ENCODE measurements at regions not wholly inside any gene's neighbourhood (a gene's known extent, or its start where the extent isn't known, plus 50 kb on each side); places are given as distances from the start of the nearest gene placed in this dataset.
"Not testable (repeated sequence)": the region's sequence is repeated elsewhere in the genome, so short reads cannot be mapped to it uniquely, and the experiment has no call there.

DNA sequence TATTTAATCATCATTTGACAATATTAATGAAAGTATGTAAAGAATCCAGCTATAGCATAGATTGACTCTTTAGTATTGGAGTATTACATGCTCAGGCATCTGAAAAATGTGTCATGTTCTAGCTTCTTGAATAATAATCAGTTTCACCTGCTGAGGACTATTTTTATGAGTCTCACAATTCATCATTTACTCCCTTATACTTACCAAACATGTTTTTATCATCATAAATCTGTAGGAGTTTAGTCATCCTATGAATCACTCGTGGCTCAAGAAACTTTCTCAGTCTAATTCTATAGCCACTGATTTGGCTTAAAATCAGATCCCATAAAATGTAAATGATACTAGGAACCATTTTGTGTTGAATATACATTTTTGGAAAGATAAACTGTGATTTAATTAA lies 1616.1 kb downstream of the C4orf33 start:
- DNase-seq, result no peak

DNA sequence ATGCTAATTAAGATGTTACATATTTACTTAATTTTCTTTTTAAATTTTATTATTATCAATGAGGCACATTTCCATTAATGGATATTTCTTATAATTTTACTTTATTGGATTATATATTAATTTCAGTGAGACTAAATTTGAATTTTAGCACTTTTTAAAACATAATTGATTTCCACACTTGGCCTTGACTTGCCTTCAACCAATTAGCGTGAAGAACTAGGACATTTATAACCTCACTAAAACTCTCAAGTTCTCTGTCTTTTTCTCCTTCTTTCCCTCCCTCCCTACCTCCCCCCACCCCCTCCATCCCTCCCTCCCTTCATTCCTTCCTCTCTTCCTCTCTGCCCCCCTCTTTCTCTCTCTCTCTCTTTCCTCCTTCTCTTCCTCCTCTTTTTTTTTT lies 1618.1 kb downstream of the C4orf33 start:
- no peak for DNase-seq

- no peak for DNase-seq
Observed at GRCh38 chr4:130722361-130722760, 1626.4 kb downstream of the C4orf33 start.

DNA sequence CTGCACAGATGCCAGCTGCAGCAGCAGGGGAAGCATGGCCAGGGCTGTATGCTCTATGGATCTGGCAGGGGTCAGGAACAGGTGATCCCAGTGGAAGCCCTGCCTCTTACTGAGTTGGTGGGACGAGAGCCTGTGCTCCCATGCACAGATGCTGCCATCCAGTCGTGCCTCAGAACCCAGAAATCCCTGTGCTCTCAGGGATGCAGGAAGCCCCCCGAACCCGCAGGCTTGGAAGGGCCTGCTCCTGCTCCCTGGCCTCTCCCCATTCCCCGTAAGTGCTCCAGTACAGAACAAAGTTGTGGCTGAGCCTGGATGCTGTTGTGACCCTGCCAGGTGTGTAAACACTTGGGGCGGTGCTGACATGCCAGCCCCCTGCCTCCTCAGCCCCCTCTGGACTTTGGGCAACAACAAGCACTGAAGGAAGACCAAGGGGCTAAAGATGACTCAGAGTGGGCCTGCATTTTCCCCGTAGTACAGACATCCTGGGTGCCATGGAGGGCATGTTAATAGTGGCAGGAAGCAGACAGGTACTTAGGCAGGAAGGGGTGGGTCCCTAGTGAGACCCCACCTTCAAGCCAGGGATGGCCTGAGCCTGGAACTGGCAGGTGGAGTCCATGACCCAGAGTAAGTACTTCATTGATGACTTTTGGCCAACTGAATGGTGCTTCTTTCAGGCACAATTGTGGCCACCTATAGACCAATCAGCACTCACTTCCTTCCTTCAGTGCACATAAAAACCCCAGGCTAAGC lies 1640.7 kb downstream of the C4orf33 start:
- no peak for DNase-seq

DNA sequence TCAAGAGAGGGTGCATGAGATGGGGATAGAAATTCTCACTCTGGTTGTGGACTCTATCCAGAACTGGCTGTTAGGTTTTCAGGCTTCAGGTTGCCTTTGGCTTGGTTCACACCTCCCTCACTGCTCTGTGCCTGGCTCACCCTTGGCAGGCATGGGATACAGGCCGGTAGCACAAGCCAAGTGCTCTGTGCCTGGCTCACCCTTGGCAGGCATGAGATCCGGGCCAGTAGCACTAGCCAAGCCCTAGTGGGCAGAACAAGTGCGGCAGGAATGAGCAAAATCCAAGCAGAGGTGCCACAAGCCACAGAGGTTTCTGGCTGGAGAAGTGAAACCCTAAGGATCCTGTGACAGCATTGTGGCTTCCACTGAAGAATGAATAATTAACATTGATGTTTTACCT lies 1642.3 kb downstream of the C4orf33 start:
- DNase-seq, result no peak

DNA sequence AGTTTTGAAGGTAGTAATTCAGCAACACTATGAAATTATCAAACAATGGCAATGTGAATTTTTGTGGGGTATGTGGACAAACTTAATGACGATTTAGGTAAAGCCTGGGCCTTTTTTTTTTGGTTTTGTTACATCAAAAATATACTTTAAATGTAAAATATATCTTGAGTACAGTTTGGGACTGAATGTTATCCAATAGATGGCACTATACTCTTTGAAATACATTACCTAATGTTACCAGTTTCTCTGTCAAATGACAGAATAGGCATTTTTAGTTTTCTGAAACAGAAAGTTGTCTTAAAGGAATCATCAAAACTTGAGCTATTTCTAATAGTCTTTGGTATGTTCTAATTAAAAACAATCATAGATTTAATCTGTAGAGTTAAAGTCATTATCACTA lies 1651.9 kb downstream of the C4orf33 start:
- peak; percentile 13 for DNase-seq

DNA sequence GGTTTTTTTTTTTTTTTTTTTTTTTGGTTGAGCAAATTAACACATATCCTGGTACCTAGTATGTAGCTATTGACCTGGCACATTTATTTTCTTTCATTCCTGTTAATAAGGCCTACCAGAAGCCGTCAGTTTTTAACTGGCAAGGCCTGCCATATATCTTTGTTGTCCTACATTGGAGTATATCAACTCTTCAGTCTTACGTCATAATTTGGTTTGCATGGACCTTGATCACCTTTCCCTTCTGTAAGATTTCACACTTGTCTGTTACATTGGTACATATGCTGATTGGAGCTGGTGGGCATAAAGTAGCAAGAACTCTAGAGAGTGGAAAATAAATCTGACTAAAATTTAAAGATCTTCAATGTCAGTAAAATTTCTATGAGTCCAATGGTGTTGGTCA lies 1658.0 kb downstream of the C4orf33 start:
- no peak for DNase-seq

- no peak for DNase-seq
Observed at GRCh38 chr4:130760246-130760645, 1664.3 kb downstream of the C4orf33 start.

- DNase-seq, result not testable (repeated sequence)
Observed at GRCh38 chr4:130767384-130767783, 1671.4 kb downstream of the C4orf33 start.

- DNase-seq, result not testable (repeated sequence)
Observed at GRCh38 chr4:130772966-130773365, 1677.0 kb downstream of the C4orf33 start.

DNA sequence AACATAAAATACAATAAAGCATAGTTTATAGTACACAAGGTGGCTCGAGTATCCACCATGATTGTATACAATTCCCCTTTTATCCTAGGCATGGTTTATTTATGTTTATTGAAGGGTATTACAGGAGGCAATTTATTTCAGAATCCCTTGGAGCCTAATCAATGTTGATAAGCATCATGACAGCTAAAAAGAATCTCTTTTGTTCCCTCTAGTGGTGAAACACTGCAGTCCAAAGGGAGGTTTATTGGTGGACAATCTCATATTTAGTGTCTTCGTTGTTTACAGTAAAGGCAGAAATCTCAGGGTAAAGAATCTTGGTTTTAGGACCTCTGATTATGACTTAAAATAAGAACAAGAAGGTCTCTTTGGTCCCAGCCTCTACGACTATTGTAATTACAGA lies 1712.5 kb downstream of the C4orf33 start:
- DNase-seq, result peak; percentile 5

GRCh38 chr4:130812117-130812765 lies 1716.3 kb downstream of the C4orf33 start:
- DNase-seq, result no peak

DNA sequence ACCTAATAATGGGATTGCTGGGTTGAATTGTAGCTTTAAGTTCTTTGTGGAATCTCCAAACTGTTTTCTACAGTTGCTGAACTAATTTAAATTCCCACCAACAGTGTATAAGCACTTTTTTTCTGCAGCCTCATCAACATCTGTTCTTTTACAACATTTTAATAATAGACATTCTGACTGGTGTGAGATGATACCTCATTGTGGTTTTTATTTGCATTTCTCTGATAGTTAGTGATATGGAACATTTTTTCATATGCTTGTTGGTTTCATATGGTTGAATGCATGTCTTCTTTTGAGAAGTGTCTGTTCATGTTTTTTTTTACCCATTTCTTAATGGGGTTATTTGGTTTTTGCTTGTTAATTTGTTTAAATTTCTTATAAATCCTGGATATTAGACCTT lies 1718.9 kb downstream of the C4orf33 start:
- no peak for DNase-seq

DNA sequence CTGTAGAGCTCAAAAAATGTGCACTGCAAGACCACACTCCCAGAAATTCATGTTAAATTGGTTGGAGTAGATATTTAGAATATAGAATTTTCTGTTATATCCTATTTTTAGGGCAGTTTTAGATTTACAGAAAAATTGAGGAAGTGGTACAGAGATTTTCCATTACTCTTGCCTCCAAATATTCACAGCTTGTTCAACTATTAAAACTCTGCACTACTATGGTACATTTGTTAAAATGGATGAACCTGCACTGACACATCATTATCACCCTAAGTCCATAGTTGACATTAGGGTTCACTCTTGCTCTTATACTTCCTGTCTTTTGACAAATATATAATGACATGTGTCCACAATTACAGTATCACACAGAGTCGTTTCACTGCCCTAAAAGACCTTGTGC lies 1724.5 kb downstream of the C4orf33 start:
- DNase-seq, result no peak

DNA sequence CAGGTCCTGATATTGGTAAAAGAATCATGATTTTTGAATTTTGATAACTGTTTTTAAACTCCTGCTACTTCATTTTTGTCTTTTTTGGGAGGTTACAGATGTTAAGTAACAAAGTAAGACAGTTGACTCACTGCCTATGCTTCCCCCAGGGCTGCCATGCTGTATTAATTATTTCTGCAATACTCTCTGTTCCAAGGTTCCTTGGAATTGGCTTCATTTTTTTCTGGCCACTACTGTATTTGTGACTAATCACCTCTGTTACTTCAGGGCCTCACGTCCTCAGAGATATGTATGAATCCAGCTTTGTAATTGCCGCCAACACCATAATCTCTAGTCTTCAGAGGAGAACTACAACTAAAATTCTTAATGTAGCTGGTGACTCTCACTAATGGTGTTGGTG lies 1729.3 kb downstream of the C4orf33 start:
- no peak for DNase-seq

DNA sequence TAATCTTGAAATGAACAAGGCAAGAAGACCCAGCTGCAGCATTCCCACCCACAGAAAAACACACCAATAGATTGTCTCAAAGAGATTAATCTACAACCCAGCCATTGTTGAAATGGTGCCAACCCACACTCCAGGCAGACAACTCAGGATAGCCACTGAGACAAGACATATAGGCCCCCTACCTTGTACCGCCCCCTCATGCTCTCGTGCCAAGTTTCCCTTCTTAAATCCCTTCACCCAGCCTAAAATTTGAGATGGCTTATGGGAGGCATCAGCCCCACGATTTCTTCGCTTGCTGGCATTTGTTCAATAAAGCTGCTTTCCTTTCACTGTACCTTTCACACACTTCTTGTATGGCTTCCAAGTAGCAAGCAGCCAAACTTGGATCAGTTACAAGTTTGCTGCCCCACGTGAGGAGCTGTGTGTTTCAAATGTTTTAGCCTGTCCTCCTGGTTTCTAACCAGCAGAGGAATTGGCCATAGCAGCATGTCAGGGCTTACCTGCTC lies 1754.1 kb downstream of the C4orf33 start:
- no peak for DNase-seq

DNA sequence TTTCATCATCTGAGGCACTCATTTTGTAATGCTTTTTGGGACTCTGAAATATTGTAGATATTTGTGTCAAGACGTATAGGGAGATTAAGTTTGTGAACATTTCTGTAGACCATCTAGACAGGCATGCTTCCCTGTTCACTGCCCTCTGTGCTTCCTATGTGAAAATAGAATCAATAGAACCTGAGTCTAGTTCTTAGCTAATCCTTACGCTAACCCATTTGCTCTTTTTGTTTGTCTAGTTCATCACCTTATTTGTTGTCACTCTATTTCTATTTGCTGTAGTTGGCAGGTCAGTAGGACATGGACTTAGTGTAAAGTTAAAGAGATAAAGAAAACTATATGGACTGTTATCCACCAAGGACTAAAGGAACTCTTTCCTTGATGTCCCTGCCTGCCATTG lies 1755.2 kb downstream of the C4orf33 start:
- no peak for DNase-seq

DNA sequence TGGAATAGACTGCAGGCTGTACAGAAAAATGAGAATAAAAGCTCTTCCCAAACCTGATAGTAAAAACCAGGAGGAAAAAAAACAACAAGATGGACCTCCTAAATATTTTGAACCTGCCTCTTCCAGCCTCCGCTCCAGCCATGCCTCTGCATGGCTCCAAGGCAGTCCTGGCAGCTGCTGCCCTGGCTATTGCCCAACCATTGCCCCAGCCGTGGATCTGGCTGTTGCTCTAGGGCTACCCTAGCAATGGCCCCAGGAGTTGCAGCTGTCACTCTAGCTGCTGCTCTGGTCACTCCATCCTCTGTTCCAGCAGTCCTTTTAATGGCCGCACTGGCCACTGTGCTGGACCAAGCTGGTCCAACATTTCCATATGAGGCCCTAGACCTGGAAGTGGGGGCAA lies 1756.0 kb downstream of the C4orf33 start:
- DNase-seq, result no peak

GRCh38 chr4:130855533-130855932 lies 1759.6 kb downstream of the C4orf33 start:
- no peak for DNase-seq

DNA sequence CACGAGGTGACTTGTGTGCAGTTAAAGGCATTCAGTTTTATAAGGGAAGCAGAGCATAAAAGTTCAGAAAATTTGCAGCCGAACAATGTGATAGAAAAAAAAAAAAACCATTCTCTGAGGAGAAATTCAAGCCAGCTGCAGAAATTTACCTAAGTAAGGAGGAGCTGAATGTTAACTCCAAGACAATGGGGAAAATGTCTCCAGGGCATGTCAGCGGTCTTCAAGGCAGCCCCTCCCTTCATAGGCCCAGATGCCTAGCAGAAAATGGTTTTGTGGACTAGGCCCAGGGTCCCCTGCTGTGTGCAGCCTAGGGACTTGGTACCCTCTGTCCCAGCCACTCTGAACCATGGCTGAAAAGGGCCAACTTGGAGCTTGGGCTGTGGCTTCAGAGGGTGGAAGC lies 1764.0 kb downstream of the C4orf33 start:
- DNase-seq, result no peak

DNA sequence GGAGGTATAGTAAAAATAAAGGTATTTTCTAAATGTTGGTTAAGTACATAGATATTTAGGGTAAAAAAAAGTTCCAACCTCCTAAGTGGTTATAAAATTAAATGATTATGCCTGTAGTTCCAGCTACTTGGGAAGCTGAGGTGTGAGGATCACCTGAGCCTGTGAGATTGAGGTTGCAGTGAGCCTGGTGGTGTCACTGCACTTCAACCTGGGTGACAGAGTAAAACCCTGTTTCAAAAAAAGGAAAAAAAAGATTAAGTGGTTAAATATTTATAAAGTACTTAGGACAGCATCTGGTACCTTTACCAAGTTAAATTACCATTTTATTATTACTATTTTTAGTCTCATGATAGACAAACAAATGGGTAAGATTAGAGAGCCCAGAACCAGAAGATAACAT lies 1801.0 kb downstream of the C4orf33 start:
- no peak for DNase-seq

- no peak for DNase-seq
Observed at GRCh38 chr4:130901321-130901720, 1805.4 kb downstream of the C4orf33 start.

GRCh38 chr4:130922955-130923354 lies 1827.0 kb downstream of the C4orf33 start:
- no peak for DNase-seq

- no peak for DNase-seq
Observed at GRCh38 chr4:130955520-130955919, 1859.6 kb downstream of the C4orf33 start.

GRCh38 chr4:130985371-130985770 lies 1889.4 kb downstream of the C4orf33 start:
- DNase-seq, result no peak

Data from MV-4-11 (cell line).